ENCODE measurements at regions not wholly inside any gene's neighbourhood (a gene's known extent, or its start where the extent isn't known, plus 50 kb on each side); places are given as distances from the start of the nearest gene placed in this dataset.
"Not testable (repeated sequence)": the region's sequence is repeated elsewhere in the genome, so short reads cannot be mapped to it uniquely, and the experiment has no call there.

GRCh38 chr7:130943981-130944380 lies 210.0 kb upstream of the KLF14 start:
- no peak for DNase-seq (ENCODE audit: low read depth, low spot score)

- DNase-seq (ENCODE audit: low read depth, low spot score) = no peak
Measured at GRCh38 chr7:130944997-130945396, 211.0 kb upstream of the KLF14 start.

- DNase-seq (ENCODE audit: low read depth, low spot score) = no peak
Measured at GRCh38 chr7:130945411-130945811, 211.4 kb upstream of the KLF14 start.

- DNase-seq (ENCODE audit: low read depth, low spot score) = no peak
Measured at GRCh38 chr7:130946114-130946513, 212.1 kb upstream of the KLF14 start.

- no peak for DNase-seq (ENCODE audit: low read depth, low spot score)
Measured at GRCh38 chr7:130947792-130948580, 214.0 kb upstream of the KLF14 start.

- no peak for DNase-seq (ENCODE audit: low read depth, low spot score)
Measured at GRCh38 chr7:130948822-130949221, 214.8 kb upstream of the KLF14 start.

- DNase-seq (ENCODE audit: low read depth, low spot score) = no peak
Measured at GRCh38 chr7:130949550-130949949, 215.5 kb upstream of the KLF14 start.

GRCh38 chr7:130950054-130950453 lies 216.0 kb upstream of the KLF14 start:
- DNase-seq (ENCODE audit: low read depth, low spot score) = no peak

GRCh38 chr7:130950741-130951140 lies 216.7 kb upstream of the KLF14 start:
- DNase-seq (ENCODE audit: low read depth, low spot score) = no peak

- no peak for DNase-seq (ENCODE audit: low read depth, low spot score)
Measured at GRCh38 chr7:130951303-130951975, 217.4 kb upstream of the KLF14 start.

- DNase-seq (ENCODE audit: low read depth, low spot score) = no peak
Measured at GRCh38 chr7:130951976-130952876, 218.2 kb upstream of the KLF14 start.

- no peak for DNase-seq (ENCODE audit: low read depth, low spot score)
Measured at GRCh38 chr7:130953196-130953595, 219.2 kb upstream of the KLF14 start.

GRCh38 chr7:130954918-130955564 lies 221.0 kb upstream of the KLF14 start:
- no peak for DNase-seq (ENCODE audit: low read depth, low spot score)

- no peak for DNase-seq (ENCODE audit: low read depth, low spot score)
Measured at GRCh38 chr7:130955565-130955919, 221.5 kb upstream of the KLF14 start.

GRCh38 chr7:130956417-130957136 lies 222.6 kb upstream of the KLF14 start:
- DNase-seq (ENCODE audit: low read depth, low spot score) = no peak

GRCh38 chr7:130957137-130957513 lies 223.1 kb upstream of the KLF14 start:
- DNase-seq (ENCODE audit: low read depth, low spot score) = no peak

- DNase-seq (ENCODE audit: low read depth, low spot score) = not testable (repeated sequence)
Measured at GRCh38 chr7:130957722-130958435, 223.9 kb upstream of the KLF14 start.

GRCh38 chr7:130958846-130959245 lies 224.8 kb upstream of the KLF14 start:
- no peak for DNase-seq (ENCODE audit: low read depth, low spot score)

GRCh38 chr7:130959743-130960207 lies 225.8 kb upstream of the KLF14 start:
- no peak for DNase-seq (ENCODE audit: low read depth, low spot score)

Data from activated CD4-positive, CD25-positive, alpha-beta regulatory T cell treated with anti-CD3 and anti-CD28 coated beads, Interleukin-2, amount 50 U/mL, for 16 hours (primary cell).